HEK293 (cell line): ENCODE measurements at regions not wholly inside any gene's neighbourhood (a gene's known extent, or its start where the extent isn't known, plus 50 kb on each side); places are given as distances from the start of the nearest gene placed in this dataset.

ENCODE experiments used
- CTCF ChIA-PET: fragments of 350-600 bp; formaldehyde crosslinking; extraction: SDS; loops from one replicate; lab custom pipeline; 2021; ENCODE audit warnings: antibody characterized with exemption; lab: Yijun Ruan, JAX
- POLR2A ChIA-PET: fragments of 300-600 bp; formaldehyde crosslinking; extraction: SDS; loops from one replicate; lab custom pipeline; 2020; ENCODE audit warnings: antibody characterized with exemption, inconsistent platforms; lab: Yijun Ruan, JAX
- H3K27ac ChIP-seq: fragments of 200-500 bp; sonication (Bioruptor generic); 2 replicates; pipeline ENCODE4 v1.5.1; 2014; ENCODE audit warnings: low read depth, low read length, control low read depth, inconsistent platforms; ENCODE audit errors: extremely low read depth
- H3K36me3 ChIP-seq, 2 experiments: fragments of 200-500 bp in 1 of 2; sonication (Bioruptor generic) in 1 of 2; 1 replicate in 1 of 2; 2 replicates in 1 of 2; pipeline ENCODE4 v1.5.1; 2014 to 2017; ENCODE audit warnings: inconsistent platforms in 2 of 2, low read length in 2 of 2; ENCODE audit not compliant: control insufficient read depth in 2 of 2, insufficient read depth in 1 of 2
- H3K4me1 ChIP-seq: fragments of 200-500 bp; sonication (Bioruptor generic); 2 replicates; pipeline ENCODE4 v1.5.1; 2014; ENCODE audit warnings: mild to moderate bottlenecking, low read length, inconsistent platforms; ENCODE audit not compliant: control insufficient read depth, insufficient read depth
- H3K4me3 ChIP-seq: 2 replicates; pipeline ENCODE4 v1.5.1; 2011; ENCODE audit warnings: low read depth, mild to moderate bottlenecking, control low read depth, low read length, moderate library complexity
- H3K9me3 ChIP-seq: fragments of 200-500 bp; sonication (Bioruptor generic); 2 replicates; pipeline ENCODE4 v1.5.1; 2014; ENCODE audit warnings: low read depth, low read length, inconsistent platforms; ENCODE audit not compliant: control insufficient read depth, insufficient read depth
- GFI1B ChIP-seq: fragments of 450-650 bp; formaldehyde crosslinking; IDR thresholded peaks from 2 replicates; pipeline ENCODE4 v1.5.1; 2016; ENCODE audit warnings: missing biosample characterization, missing genetic modification characterization
- GLIS1 ChIP-seq: fragments of 450-650 bp; formaldehyde crosslinking; IDR thresholded peaks from 2 replicates; pipeline ENCODE4 v1.5.1; 2016; ENCODE audit warnings: missing biosample characterization, missing genetic modification characterization
- MZF1 ChIP-seq: fragments of 450-650 bp; formaldehyde crosslinking; IDR thresholded peaks from 2 replicates; pipeline ENCODE4 v1.5.1; 2017; ENCODE audit warnings: missing biosample characterization, missing genetic modification characterization, borderline replicate concordance
- TCF7L2 ChIP-seq: IDR thresholded peaks from 2 replicates; pipeline ENCODE4 v1.6.1; 2011; ENCODE audit warnings: low read depth, mild to moderate bottlenecking, inconsistent platforms, low read length, moderate library complexity, borderline replicate concordance
- ZNF114 ChIP-seq: fragments of 450-650 bp; formaldehyde crosslinking; IDR thresholded peaks from 2 replicates; pipeline ENCODE4 v1.5.0; 2017; ENCODE audit warnings: missing biosample characterization, missing genetic modification characterization
- ZNF157 ChIP-seq: fragments of 450-650 bp; formaldehyde crosslinking; IDR thresholded peaks from 2 replicates; pipeline ENCODE4 v1.5.1; 2016; ENCODE audit warnings: missing biosample characterization, missing genetic modification characterization
- ZNF274 ChIP-seq, 2 experiments: fragments of 200-500 bp in 1 of 2; fragments of 450-650 bp in 1 of 2; sonication (Bioruptor generic) in 1 of 2; formaldehyde crosslinking in 1 of 2; IDR thresholded peaks; 2 replicates each; pipeline versions ENCODE4 v1.5.1 to v1.6.1; 2014 to 2016; ENCODE audit warnings: borderline replicate concordance in 1 of 2, inconsistent platforms in 1 of 2, low read length in 1 of 2, missing biosample characterization in 1 of 2, missing genetic modification characterization in 1 of 2
- ZNF302 ChIP-seq: fragments of 450-650 bp; formaldehyde crosslinking; IDR thresholded peaks from 2 replicates; pipeline ENCODE4 v1.5.1; 2016; ENCODE audit warnings: missing biosample characterization, missing genetic modification characterization, low read depth
- ZNF366 ChIP-seq: fragments of 450-650 bp; formaldehyde crosslinking; conservative IDR thresholded peaks from 2 replicates; pipeline ENCODE4 v1.5.1; 2016; ENCODE audit warnings: missing biosample characterization, missing genetic modification characterization
- ZNF596 ChIP-seq: fragments of 450-650 bp; IDR thresholded peaks from 2 replicates; pipeline ENCODE4 v1.5.0; 2018; ENCODE audit warnings: missing biosample characterization, mild to moderate bottlenecking, missing genetic modification characterization, moderate library complexity
- ZNF624 ChIP-seq: fragments of 450-650 bp; formaldehyde crosslinking; IDR thresholded peaks from 2 replicates; pipeline ENCODE4 v1.5.1; 2017; ENCODE audit warnings: missing biosample characterization, missing genetic modification characterization
- ZNF626 ChIP-seq: fragments of 450-650 bp; sonication (Bioruptor Pico); formaldehyde crosslinking; IDR thresholded peaks from 2 replicates; pipeline ENCODE4 v1.5.1; 2018; ENCODE audit warnings: missing biosample characterization, missing genetic modification characterization, inconsistent platforms
- ZNF660 ChIP-seq: fragments of 450-650 bp; IDR thresholded peaks from 2 replicates; pipeline ENCODE4 v1.5.1; 2018; ENCODE audit warnings: missing biosample characterization, mild to moderate bottlenecking, missing genetic modification characterization
- TF ChIP-seq, protein P1 (sequence below): fragments of 450-650 bp; formaldehyde crosslinking; optimal IDR thresholded peaks from 2 replicates; pipeline ENCODE3; 2016; ENCODE audit warnings: missing biosample characterization, mild to moderate bottlenecking, missing genetic modification characterization
- TF ChIP-seq, protein P2 (sequence below): fragments of 450-650 bp; formaldehyde crosslinking; IDR thresholded peaks from 2 replicates; pipeline ENCODE4 v1.5.1; 2016; ENCODE audit warnings: missing biosample characterization, missing genetic modification characterization, borderline replicate concordance
- TF ChIP-seq, protein P3 (sequence below): fragments of 450-650 bp; formaldehyde crosslinking; IDR thresholded peaks from 2 replicates; pipeline ENCODE4 v1.5.1; 2016; ENCODE audit warnings: missing biosample characterization, missing genetic modification characterization
- TF ChIP-seq, protein P4 (sequence below): fragments of 450-650 bp; formaldehyde crosslinking; IDR thresholded peaks from 2 replicates; pipeline ENCODE4 v1.5.1; 2016; ENCODE audit warnings: missing biosample characterization, missing genetic modification characterization
- TF ChIP-seq, protein P5 (sequence below): fragments of 450-650 bp; formaldehyde crosslinking; IDR thresholded peaks from 2 replicates; pipeline ENCODE4 v1.5.1; 2016; ENCODE audit warnings: missing biosample characterization, missing genetic modification characterization, low read depth

DNA sequence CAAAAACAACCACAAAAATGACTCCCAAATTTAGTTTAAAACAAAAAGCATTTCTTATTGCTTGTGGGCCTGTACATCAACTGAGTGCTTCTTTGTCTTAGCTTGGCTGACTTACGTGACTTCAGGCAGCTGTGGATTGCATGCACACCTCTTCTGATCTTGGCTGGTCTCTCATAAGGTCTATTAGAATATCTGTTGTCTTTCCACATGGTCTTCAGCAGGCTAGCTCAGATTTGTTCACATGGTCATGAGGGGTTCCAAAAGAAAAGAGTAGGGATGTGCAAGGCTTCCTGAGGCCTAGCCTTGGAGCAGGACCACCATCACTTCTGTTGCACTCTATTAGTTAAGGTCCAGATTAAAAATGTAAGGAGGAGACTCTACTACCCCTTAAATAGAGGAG, 120.1 kb downstream of the LRRC70 start (continued):
- TF ChIP-seq ZNF274 (IDR thresholded peaks at IDR 0.05; ENCODE audit: low read length) = no peak
- no peak for TF ChIP-seq ZNF274 (tag by site-specific recombination; IDR thresholded peaks at IDR 0.05; ENCODE audit: borderline replicate concordance)
- TF ChIP-seq, protein P1, sequence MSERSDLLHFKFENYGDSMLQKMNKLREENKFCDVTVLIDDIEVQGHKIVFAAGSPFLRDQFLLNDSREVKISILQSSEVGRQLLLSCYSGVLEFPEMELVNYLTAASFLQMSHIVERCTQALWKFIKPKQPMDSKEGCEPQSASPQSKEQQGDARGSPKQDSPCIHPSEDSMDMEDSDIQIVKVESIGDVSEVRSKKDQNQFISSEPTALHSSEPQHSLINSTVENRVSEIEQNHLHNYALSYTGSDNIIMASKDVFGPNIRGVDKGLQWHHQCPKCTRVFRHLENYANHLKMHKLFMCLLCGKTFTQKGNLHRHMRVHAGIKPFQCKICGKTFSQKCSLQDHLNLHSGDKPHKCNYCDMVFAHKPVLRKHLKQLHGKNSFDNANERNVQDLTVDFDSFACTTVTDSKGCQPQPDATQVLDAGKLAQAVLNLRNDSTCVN (tag by site-specific recombination) = no peak
- TF ChIP-seq, protein P2, sequence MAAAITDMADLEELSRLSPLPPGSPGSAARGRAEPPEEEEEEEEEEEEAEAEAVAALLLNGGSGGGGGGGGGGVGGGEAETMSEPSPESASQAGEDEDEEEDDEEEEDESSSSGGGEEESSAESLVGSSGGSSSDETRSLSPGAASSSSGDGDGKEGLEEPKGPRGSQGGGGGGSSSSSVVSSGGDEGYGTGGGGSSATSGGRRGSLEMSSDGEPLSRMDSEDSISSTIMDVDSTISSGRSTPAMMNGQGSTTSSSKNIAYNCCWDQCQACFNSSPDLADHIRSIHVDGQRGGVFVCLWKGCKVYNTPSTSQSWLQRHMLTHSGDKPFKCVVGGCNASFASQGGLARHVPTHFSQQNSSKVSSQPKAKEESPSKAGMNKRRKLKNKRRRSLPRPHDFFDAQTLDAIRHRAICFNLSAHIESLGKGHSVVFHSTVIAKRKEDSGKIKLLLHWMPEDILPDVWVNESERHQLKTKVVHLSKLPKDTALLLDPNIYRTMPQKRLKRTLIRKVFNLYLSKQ (tag by site-specific recombination) = no peak
- no peak for TF ChIP-seq MZF1 (tag by site-specific recombination)

DNA sequence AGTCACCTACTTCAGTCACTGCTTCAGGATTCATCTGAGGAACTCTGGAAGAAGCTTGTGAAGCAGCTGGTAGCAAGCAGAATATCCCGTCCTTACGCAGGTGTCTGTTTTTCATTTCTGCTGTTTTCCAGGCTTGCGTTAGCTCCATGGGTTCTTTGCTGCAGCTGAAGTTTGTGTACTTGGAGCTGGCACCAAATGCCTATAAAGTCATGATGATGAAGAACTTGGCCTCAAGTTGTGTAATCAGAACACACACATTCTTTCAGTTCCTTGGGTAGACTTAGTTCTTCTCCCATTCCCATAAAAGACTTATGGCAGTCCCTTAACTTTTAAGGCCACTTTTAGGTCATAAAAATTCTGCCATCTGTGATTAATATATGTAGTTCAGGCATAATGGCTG, 116.7 kb downstream of the LRRC70 start:
- Histone ChIP-seq H3K4me3 (no peak overlapping the region), H3K27ac (no peak overlapping the region)
- CTCF ChIA-PET = interaction anchor here (0.6 kb wide), 1 partner anchor 55 kb away, joined by 3 read pairs; no protein-coding TSS in a partner anchor
- TF ChIP-seq, protein P3, sequence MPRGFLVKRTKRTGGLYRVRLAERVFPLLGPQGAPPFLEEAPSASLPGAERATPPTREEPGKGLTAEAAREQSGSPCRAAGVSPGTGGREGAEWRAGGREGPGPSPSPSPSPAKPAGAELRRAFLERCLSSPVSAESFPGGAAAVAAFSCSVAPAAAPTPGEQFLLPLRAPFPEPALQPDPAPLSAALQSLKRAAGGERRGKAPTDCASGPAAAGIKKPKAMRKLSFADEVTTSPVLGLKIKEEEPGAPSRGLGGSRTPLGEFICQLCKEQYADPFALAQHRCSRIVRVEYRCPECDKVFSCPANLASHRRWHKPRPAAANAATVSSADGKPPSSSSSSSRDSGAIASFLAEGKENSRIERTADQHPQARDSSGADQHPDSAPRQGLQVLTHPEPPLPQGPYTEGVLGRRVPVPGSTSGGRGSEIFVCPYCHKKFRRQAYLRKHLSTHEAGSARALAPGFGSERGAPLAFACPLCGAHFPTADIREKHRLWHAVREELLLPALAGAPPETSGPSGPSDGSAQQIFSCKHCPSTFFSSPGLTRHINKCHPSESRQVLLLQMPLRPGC = no peak
- TF ChIP-seq, all 188 proteins: peak for 0
- no peaks in the 10 kb centered on the region for H3K4me1 ChIP-seq
- H3K36me3 ChIP-seq = no peaks in the 10 kb centered on the region
- H3K9me3 ChIP-seq = no peaks in the 10 kb centered on the region
- POLR2A ChIA-PET = no interaction called here

DNA sequence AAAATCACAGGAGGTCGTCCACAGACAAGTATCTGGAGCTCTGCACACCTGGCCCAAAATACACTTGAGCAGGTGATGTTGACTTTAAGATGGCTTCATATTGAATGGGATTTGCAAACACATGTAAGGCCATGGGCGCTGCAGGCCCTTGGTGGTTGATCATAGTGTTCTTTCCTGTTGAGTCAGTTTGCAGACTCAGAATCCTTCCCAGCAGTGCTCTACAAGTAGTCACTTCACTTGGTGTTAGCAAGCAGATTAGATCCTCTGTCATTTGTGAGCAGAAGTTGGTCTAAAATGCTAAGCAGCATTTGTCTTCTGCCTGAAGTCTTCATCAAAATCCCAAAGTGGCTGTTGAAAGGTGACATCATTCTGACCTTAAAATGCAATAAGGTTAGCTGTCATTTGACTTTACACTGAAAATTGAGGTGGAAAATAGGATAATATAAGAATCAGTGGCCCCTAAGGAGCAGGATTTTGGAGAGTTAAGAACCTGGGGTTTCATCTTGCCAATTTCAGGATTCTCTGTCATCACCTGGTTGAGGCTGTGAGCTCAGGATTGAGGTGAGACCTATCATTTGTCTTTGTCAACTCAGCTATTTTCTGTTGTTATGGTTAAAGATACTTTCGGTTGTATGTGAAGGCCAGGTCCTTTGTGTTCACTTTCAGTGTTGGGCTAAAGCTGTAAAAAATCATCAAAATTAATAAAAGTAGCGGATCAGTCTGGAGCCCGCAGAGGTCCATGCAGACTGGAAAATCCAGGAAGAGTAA, 114.5 kb downstream of the LRRC70 start:
- ChIA-PET POLR2A (no interaction called here), CTCF (interaction anchor here (1.0 kb wide), 1 partner anchor 10 kb away, joined by 3 read pairs; no protein-coding TSS in a partner anchor)
- H3K27ac ChIP-seq = no peak overlapping the region

DNA sequence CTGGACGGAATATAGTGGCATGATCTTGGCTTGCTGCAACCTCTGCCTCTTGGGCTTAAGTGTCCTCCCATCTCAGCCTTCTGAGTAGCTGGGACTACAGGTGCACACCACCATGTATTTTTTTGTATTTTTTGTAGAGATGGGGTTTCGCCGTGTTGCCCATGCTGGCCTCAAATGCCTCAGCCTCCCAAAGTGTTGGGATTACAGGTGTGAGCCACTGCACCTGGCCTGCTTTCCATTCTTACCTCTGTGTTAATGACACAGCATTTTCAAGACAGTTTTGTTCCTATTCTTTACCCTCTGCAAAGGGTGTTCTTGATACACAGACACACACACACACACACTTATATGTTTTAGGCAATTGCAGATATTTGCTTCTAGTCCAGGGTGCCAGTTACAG, 113.3 kb downstream of the LRRC70 start:
- no peaks in the 10 kb centered on the region for H3K36me3 ChIP-seq
- no peak overlapping the region for H3K4me3 ChIP-seq
- no peaks in the 10 kb centered on the region for H3K9me3 ChIP-seq
- POLR2A ChIA-PET = no interaction called here
- H3K27ac ChIP-seq = no peak overlapping the region
- H3K4me1 ChIP-seq = no peaks in the 10 kb centered on the region
- CTCF ChIA-PET = no interaction called here
- no peak for TF ChIP-seq GLIS1 (tag by site-specific recombination)
- TF ChIP-seq ZNF302 (tag by site-specific recombination) = no peak
- no peak for TF ChIP-seq ZNF626 (tag by site-specific recombination)
- TF ChIP-seq ZNF114 (tag by site-specific recombination) = no peak
- TF ChIP-seq, protein P4, sequence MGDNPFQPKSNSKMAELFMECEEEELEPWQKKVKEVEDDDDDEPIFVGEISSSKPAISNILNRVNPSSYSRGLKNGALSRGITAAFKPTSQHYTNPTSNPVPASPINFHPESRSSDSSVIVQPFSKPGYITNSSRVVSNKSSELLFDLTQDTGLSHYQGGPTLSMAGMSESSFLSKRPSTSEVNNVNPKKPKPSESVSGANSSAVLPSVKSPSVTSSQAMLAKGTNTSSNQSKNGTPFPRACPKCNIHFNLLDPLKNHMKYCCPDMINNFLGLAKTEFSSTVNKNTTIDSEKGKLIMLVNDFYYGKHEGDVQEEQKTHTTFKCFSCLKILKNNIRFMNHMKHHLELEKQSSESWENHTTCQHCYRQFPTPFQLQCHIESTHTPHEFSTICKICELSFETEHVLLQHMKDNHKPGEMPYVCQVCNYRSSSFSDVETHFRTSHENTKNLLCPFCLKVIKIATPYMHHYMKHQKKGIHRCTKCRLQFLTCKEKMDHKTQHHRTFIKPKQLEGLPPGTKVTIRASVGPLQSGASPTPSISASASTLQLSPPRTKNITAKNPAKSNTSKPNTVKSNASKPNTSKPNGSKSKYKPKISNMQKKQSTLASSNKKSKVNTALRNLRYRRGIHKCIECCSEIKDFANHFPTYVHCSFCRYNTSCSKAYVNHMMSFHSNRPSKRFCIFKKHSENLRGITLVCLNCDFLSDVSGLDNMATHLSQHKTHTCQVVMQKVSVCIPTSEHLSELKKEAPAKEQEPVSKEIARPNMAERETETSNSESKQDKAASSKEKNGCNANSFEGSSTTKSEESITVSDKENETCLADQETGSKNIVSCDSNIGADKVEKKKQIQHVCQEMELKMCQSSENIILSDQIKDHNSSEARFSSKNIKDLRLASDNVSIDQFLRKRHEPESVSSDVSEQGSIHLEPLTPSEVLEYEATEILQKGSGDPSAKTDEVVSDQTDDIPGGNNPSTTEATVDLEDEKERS (tag by site-specific recombination) = no peak
- TF ChIP-seq ZNF660 (tag by site-specific recombination) = no peak
- TF ChIP-seq GFI1B = no peak
- no peak for TF ChIP-seq ZNF157 (tag by site-specific recombination)
- no peak for TF ChIP-seq ZNF596 (tag by site-specific recombination)
- TF ChIP-seq TCF7L2 = no peak
- TF ChIP-seq ZNF624 (tag by site-specific recombination) = no peak
- no peak for TF ChIP-seq ZNF366

More for the DNA sequence above, 114.5 kb downstream of the LRRC70 start:
- no peaks in the 10 kb centered on the region for H3K36me3 ChIP-seq
- H3K4me1 ChIP-seq = no peaks in the 10 kb centered on the region
- no peaks in the 10 kb centered on the region for H3K9me3 ChIP-seq
- no peak for TF ChIP-seq GLIS1 (tag by site-specific recombination)
- TF ChIP-seq, protein P5, sequence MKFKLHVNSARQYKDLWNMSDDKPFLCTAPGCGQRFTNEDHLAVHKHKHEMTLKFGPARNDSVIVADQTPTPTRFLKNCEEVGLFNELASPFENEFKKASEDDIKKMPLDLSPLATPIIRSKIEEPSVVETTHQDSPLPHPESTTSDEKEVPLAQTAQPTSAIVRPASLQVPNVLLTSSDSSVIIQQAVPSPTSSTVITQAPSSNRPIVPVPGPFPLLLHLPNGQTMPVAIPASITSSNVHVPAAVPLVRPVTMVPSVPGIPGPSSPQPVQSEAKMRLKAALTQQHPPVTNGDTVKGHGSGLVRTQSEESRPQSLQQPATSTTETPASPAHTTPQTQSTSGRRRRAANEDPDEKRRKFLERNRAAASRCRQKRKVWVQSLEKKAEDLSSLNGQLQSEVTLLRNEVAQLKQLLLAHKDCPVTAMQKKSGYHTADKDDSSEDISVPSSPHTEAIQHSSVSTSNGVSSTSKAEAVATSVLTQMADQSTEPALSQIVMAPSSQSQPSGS (tag by site-specific recombination) = 0 out of 2 replicates have a peak, but pooled peaks have one; percentile 33
- H3K4me3 ChIP-seq = no peak overlapping the region
